ENCODE measurements at regions not wholly inside any gene's neighbourhood (a gene's known extent, or its start where the extent isn't known, plus 50 kb on each side); places are given as distances from the start of the nearest gene placed in this dataset.

- 52 to 67% (median 58%) methylated on average over 12 to 14 of the region's 14 CpGs for WGBS, 5 donors
- TF ChIP-seq CTCF (IDR thresholded peaks at IDR 0.05 in 8 of 11, conservative IDR thresholded peaks at IDR 0.05 in 3 of 11): no peak
- no peak for TF ChIP-seq POLR2AphosphoS5 (IDR thresholded peaks at IDR 0.05)
- no peak for TF ChIP-seq POLR2A (IDR thresholded peaks at IDR 0.05)
- Histone ChIP-seq H3K27ac (peak overlapping the region in 7 of 8 donors; percentile 78 to 97 (median 89)), H3K27me3 (replicated peaks in 1 of 7) (peaks cover 0 to 10% (median 0%) of the 10 kb centered on the region in 7 donors), H3K9me3 (no peaks in the 10 kb centered on the region), H3K4me1 (peaks cover 41 to 77% (median 68%) of the 10 kb centered on the region in 6 donors), H3K36me3 (peaks cover 0 to 11% (median 0%) of the 10 kb centered on the region in 6 donors), H3K4me3 (peak overlapping the region; percentile 33 to 94 (median 74))
- intact Hi-C loops (cut with DNase I; ENCODE audit: low total_unique reads): no loop called here
- peak; percentile 77 for DNase-seq
These were observed 54.0 kb upstream of the ECE1 start for GRCh38 chr1:21344098-21344749.

- peaks cover 51 to 87% (median 78%) of the 10 kb centered on the region in 6 donors for H3K4me1 ChIP-seq
- peak overlapping the region in 4 of 8 donors; percentile 70 to 94 (median 83) for H3K4me3 ChIP-seq
- 48 to 68% (median 55%) methylated on average over 10 of the region's 10 CpGs for WGBS, 5 donors
- TF ChIP-seq POLR2AphosphoS5 (IDR thresholded peaks at IDR 0.05): no peak
- TF ChIP-seq POLR2A (IDR thresholded peaks at IDR 0.05): no peak
- no peak for TF ChIP-seq CTCF (IDR thresholded peaks at IDR 0.05 in 8 of 11, conservative IDR thresholded peaks at IDR 0.05 in 3 of 11)
- H3K27me3 ChIP-seq (replicated peaks in 1 of 7): peaks cover 0 to 10% (median 0%) of the 10 kb centered on the region in 7 donors
- no peaks in the 10 kb centered on the region for H3K9me3 ChIP-seq
- DNase-seq: no peak
- peak overlapping the region in 7 of 8 donors; percentile 61 to 97 (median 87) for H3K27ac ChIP-seq
- H3K36me3 ChIP-seq: peaks cover 0 to 11% (median 0%) of the 10 kb centered on the region in 6 donors
- intact Hi-C loops (cut with DNase I; ENCODE audit: low total_unique reads): no loop called here
These were observed 52.9 kb upstream of the ECE1 start for GRCh38 chr1:21342961-21343838.

GRCh38 chr1:21341517-21342078 lies 51.3 kb upstream of the ECE1 start:
- peaks cover 66 to 95% (median 90%) of the 10 kb centered on the region in 6 donors for H3K4me1 ChIP-seq
- TF ChIP-seq CTCF (IDR thresholded peaks at IDR 0.05 in 8 of 11, conservative IDR thresholded peaks at IDR 0.05 in 3 of 11): no peak
- no peaks in the 10 kb centered on the region for H3K9me3 ChIP-seq
- peaks cover 0 to 11% (median 0%) of the 10 kb centered on the region in 6 donors for H3K36me3 ChIP-seq
- H3K4me3 ChIP-seq: peak overlapping the region in 1 of 8 donors; percentile 94
- H3K27me3 ChIP-seq (replicated peaks in 1 of 7): no peaks in the 10 kb centered on the region
- no peak for DNase-seq
- 79 to 95% (median 87%) methylated on average over 9 to 10 of the region's 10 CpGs for WGBS, 5 donors
- peak overlapping the region; percentile 8 to 97 (median 74) for H3K27ac ChIP-seq
- intact Hi-C loops (cut with DNase I; ENCODE audit: low total_unique reads): no loop called here
